HEK293 (cell line): ENCODE measurements at regions not wholly inside any gene's neighbourhood (a gene's known extent, or its start where the extent isn't known, plus 50 kb on each side); places are given as distances from the start of the nearest gene placed in this dataset.

Experiments used
- CTCF ChIA-PET: fragments of 350-600 bp; formaldehyde crosslinking; extraction: SDS; loops from one replicate; lab custom pipeline; 2021; ENCODE audit warnings: antibody characterized with exemption; lab: Yijun Ruan, JAX
- POLR2A ChIA-PET: fragments of 300-600 bp; formaldehyde crosslinking; extraction: SDS; loops from one replicate; lab custom pipeline; 2020; ENCODE audit warnings: antibody characterized with exemption, inconsistent platforms; lab: Yijun Ruan, JAX
- H3K27ac ChIP-seq: fragments of 200-500 bp; sonication (Bioruptor generic); 2 replicates; pipeline ENCODE4 v1.5.1; 2014; ENCODE audit warnings: low read depth, low read length, control low read depth, inconsistent platforms; ENCODE audit errors: extremely low read depth
- H3K36me3 ChIP-seq, 2 experiments: fragments of 200-500 bp in 1 of 2; sonication (Bioruptor generic) in 1 of 2; 1 replicate in 1 of 2; 2 replicates in 1 of 2; pipeline ENCODE4 v1.5.1; 2014 to 2017; ENCODE audit warnings: inconsistent platforms in 2 of 2, low read length in 2 of 2; ENCODE audit not compliant: control insufficient read depth in 2 of 2, insufficient read depth in 1 of 2
- H3K4me1 ChIP-seq: fragments of 200-500 bp; sonication (Bioruptor generic); 2 replicates; pipeline ENCODE4 v1.5.1; 2014; ENCODE audit warnings: mild to moderate bottlenecking, low read length, inconsistent platforms; ENCODE audit not compliant: control insufficient read depth, insufficient read depth
- H3K4me3 ChIP-seq: 2 replicates; pipeline ENCODE4 v1.5.1; 2011; ENCODE audit warnings: low read depth, mild to moderate bottlenecking, control low read depth, low read length, moderate library complexity
- H3K9me3 ChIP-seq: fragments of 200-500 bp; sonication (Bioruptor generic); 2 replicates; pipeline ENCODE4 v1.5.1; 2014; ENCODE audit warnings: low read depth, low read length, inconsistent platforms; ENCODE audit not compliant: control insufficient read depth, insufficient read depth
- GFI1B ChIP-seq: fragments of 450-650 bp; formaldehyde crosslinking; IDR thresholded peaks from 2 replicates; pipeline ENCODE4 v1.5.1; 2016; ENCODE audit warnings: missing biosample characterization, missing genetic modification characterization
- GLI2 ChIP-seq: fragments of 450-650 bp; formaldehyde crosslinking; IDR thresholded peaks from 2 replicates; pipeline ENCODE4; 2017; ENCODE audit warnings: missing biosample characterization, missing genetic modification characterization, low read depth, borderline replicate concordance
- HIC1 ChIP-seq: fragments of 450-650 bp; formaldehyde crosslinking; IDR thresholded peaks from 2 replicates; pipeline ENCODE4 v1.5.1; 2016; ENCODE audit warnings: missing biosample characterization, missing genetic modification characterization
- KLF7 ChIP-seq: fragments of 450-650 bp; formaldehyde crosslinking; IDR thresholded peaks from 2 replicates; pipeline ENCODE4 v1.5.1; 2016; ENCODE audit warnings: missing biosample characterization, missing genetic modification characterization, borderline replicate concordance
- RBAK ChIP-seq: fragments of 450-650 bp; formaldehyde crosslinking; IDR thresholded peaks from 2 replicates; pipeline ENCODE4 v1.5.1; 2016; ENCODE audit warnings: missing biosample characterization, missing genetic modification characterization
- REST ChIP-seq: fragments of 450-650 bp; formaldehyde crosslinking; IDR thresholded peaks from 2 replicates; pipeline ENCODE4 v1.5.1; 2016; ENCODE audit warnings: missing biosample characterization, missing genetic modification characterization
- TCF7L2 ChIP-seq: IDR thresholded peaks from 2 replicates; pipeline ENCODE4 v1.6.1; 2011; ENCODE audit warnings: low read depth, mild to moderate bottlenecking, inconsistent platforms, low read length, moderate library complexity, borderline replicate concordance
- ZBTB20 ChIP-seq: fragments of 450-650 bp; formaldehyde crosslinking; IDR thresholded peaks from 2 replicates; pipeline ENCODE4 v1.5.1; 2016; ENCODE audit warnings: missing biosample characterization, missing genetic modification characterization
- ZFP37 ChIP-seq: fragments of 450-650 bp; formaldehyde crosslinking; IDR thresholded peaks from 2 replicates; pipeline ENCODE4 v1.5.1; 2016; ENCODE audit warnings: missing biosample characterization, missing genetic modification characterization
- ZIC2 ChIP-seq: fragments of 450-650 bp; formaldehyde crosslinking; IDR thresholded peaks from 2 replicates; pipeline ENCODE4 v1.5.1; 2016; ENCODE audit warnings: missing biosample characterization, missing genetic modification characterization
- ZNF133 ChIP-seq: fragments of 450-650 bp; formaldehyde crosslinking; IDR thresholded peaks from 2 replicates; pipeline ENCODE4 v1.5.1; 2016; ENCODE audit warnings: missing biosample characterization, missing genetic modification characterization
- ZNF138 ChIP-seq: fragments of 450-650 bp; formaldehyde crosslinking; IDR thresholded peaks from 2 replicates; pipeline ENCODE4 v1.5.1; 2016; ENCODE audit warnings: missing biosample characterization, missing genetic modification characterization, borderline replicate concordance
- ZNF175 ChIP-seq: fragments of 450-650 bp; formaldehyde crosslinking; IDR thresholded peaks from 2 replicates; pipeline ENCODE4 v1.5.1; 2016; ENCODE audit warnings: missing biosample characterization, missing genetic modification characterization
- ZNF280C ChIP-seq: fragments of 450-650 bp; formaldehyde crosslinking; IDR thresholded peaks from 2 replicates; pipeline ENCODE4 v1.5.1; 2016; ENCODE audit warnings: missing biosample characterization, missing genetic modification characterization
- ZNF324 ChIP-seq: fragments of 450-650 bp; formaldehyde crosslinking; IDR thresholded peaks from 2 replicates; pipeline ENCODE4 v1.5.1; 2016; ENCODE audit warnings: missing biosample characterization, missing genetic modification characterization
- ZNF426 ChIP-seq: fragments of 450-650 bp; formaldehyde crosslinking; IDR thresholded peaks from 2 replicates; pipeline ENCODE4 v1.5.1; 2017; ENCODE audit warnings: missing biosample characterization, missing genetic modification characterization, mild to moderate bottlenecking, inconsistent platforms, moderate library complexity
- ZNF449 ChIP-seq: fragments of 450-650 bp; formaldehyde crosslinking; IDR thresholded peaks from 2 replicates; pipeline ENCODE4 v1.5.1; 2017; ENCODE audit warnings: missing biosample characterization, mild to moderate bottlenecking, missing genetic modification characterization, moderate library complexity
- ZNF513 ChIP-seq: fragments of 450-650 bp; IDR thresholded peaks from 2 replicates; pipeline ENCODE4 v1.5.1; 2018; ENCODE audit warnings: missing biosample characterization, missing genetic modification characterization
- ZNF518A ChIP-seq: fragments of 450-650 bp; formaldehyde crosslinking; conservative IDR thresholded peaks from 2 replicates; pipeline ENCODE4 v1.5.1; 2016; ENCODE audit warnings: low read depth, missing biosample characterization, missing genetic modification characterization
- ZNF530 ChIP-seq: fragments of 450-650 bp; formaldehyde crosslinking; IDR thresholded peaks from 2 replicates; pipeline ENCODE4 v1.5.1; 2016; ENCODE audit warnings: low read depth, missing biosample characterization, missing genetic modification characterization
- ZNF548 ChIP-seq: fragments of 450-650 bp; formaldehyde crosslinking; IDR thresholded peaks from 2 replicates; pipeline ENCODE4 v1.5.1; 2016; ENCODE audit warnings: missing biosample characterization, missing genetic modification characterization
- ZNF843 ChIP-seq: fragments of 450-650 bp; formaldehyde crosslinking; IDR thresholded peaks from 2 replicates; pipeline ENCODE4 v1.5.1; 2016; ENCODE audit warnings: missing biosample characterization, missing genetic modification characterization

- TF ChIP-seq ZNF518A (tag by site-specific recombination) = no peak
- no peak for TF ChIP-seq ZFP37
- no peak for TF ChIP-seq ZNF530 (tag by site-specific recombination)
- no peak for TF ChIP-seq ZNF548 (tag by site-specific recombination)
- no peak for TF ChIP-seq KLF7 (tag by site-specific recombination)
- TF ChIP-seq ZIC2 = no peak
- TF ChIP-seq ZNF280C = no peak
- no peak for TF ChIP-seq ZNF426
- TF ChIP-seq GFI1B (tag by site-specific recombination) = no peak
- no peak for TF ChIP-seq TCF7L2
- TF ChIP-seq ZNF175 (tag by site-specific recombination) = no peak
Observed at GRCh38 chr2:228627510-228627909, 446.0 kb upstream of the SPHKAP start (continued).

GRCh38 chr2:228625481-228625880 lies 444.0 kb upstream of the SPHKAP start:
- POLR2A ChIA-PET = no interaction called here
- Histone ChIP-seq H3K36me3 (no peaks in the 10 kb centered on the region), H3K4me1 (no peaks in the 10 kb centered on the region), H3K9me3 (no peaks in the 10 kb centered on the region), H3K27ac (no peak overlapping the region), H3K4me3 (no peak overlapping the region)
- CTCF ChIA-PET = no interaction called here
- TF ChIP-seq ZNF449 (tag by site-specific recombination) (no peak), ZNF175 (tag by site-specific recombination) (no peak), RBAK (tag by site-specific recombination) (no peak), ZNF843 (tag by site-specific recombination) (no peak), ZNF138 (tag by site-specific recombination) (no peak), HIC1 (no peak), ZNF133 (tag by site-specific recombination) (no peak), GLI2 (tag by site-specific recombination) (no peak), ZBTB20 (tag by site-specific recombination) (no peak), REST (tag by site-specific recombination) (no peak), ZIC2 (no peak), ZNF513 (tag by site-specific recombination) (no peak), ZNF324 (no peak)
